M059J (cell line): ENCODE measurements at regions not wholly inside any gene's neighbourhood (a gene's known extent, or its start where the extent isn't known, plus 50 kb on each side); places are given as distances from the start of the nearest gene placed in this dataset.
"Not testable (repeated sequence)": the region's sequence is repeated elsewhere in the genome, so short reads cannot be mapped to it uniquely, and the experiment has no call there.

Experiments used
- DNase-seq: peaks from one replicate; pipeline ENCODE4 v3.0.0-alpha.2; 2012; ENCODE audit warnings: low read depth

DNA sequence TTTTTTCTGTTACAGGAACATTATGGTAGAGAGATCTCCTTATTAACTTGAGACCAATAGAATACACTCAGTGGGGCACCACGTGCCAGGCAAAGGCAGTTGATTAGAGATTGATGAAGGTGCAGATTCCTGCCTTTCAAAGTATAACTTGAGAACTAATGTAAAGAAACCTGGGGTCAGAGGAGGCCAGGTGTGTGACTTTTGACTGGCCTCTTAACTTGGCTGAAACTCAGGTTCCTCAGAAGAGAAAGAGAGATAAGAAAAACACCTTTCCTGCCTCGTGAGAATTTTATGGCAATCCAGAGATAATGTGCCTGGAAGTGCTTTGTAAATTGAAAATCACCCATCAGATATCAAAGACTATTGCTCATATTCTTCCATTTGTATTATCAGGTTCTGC, 110.7 kb upstream of the GZMB start:
- DNase-seq: no peak

DNA sequence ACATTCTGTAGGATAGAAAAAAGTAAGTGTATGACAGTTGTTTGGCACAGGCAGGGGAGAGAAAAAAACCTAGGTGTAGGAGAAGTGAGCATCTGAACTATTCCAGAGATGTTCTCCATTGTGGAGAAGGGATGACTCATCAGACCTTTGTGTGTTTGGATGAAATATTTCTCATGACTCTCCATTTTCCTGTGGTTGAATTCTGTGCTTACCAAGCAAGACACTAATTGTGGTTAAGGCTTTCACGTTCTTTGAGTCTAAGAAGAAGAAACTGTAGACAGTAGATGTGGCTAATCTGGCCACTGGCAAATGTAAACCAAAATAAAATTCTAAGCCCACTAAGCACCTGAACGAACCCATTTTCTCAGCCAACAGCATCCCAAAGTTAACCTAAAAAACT, 107.9 kb upstream of the GZMB start:
- peak; percentile 19 for DNase-seq

DNA sequence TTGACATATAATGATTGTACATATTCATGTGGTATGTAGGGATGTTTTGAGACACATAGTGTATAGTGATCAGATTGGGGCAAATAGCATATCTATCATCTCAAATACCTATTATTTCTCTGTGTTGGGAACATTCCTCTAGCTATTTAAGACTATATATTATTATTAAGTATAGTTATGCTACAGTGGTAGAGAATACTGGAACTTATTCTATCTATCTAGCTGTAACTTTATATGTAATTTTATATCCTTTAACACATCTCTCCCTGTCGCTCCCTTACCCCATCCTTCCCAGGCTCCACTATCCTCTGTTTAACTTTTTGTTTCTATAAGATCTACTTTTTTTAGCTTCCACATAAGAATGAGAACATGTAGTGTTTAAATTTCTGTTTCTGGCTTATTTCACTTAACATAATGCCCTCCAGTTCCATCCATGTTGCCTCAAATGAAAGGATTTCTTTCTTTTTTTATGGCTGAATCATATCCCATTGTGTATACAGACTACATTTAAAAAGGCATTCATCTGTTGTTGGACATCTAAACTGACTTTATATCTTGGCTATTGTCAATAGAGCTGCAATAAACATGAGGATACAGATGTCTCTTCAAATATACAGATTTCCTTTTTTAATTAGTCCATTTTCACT, 102.1 kb upstream of the GZMB start:
- no peak for DNase-seq

DNA sequence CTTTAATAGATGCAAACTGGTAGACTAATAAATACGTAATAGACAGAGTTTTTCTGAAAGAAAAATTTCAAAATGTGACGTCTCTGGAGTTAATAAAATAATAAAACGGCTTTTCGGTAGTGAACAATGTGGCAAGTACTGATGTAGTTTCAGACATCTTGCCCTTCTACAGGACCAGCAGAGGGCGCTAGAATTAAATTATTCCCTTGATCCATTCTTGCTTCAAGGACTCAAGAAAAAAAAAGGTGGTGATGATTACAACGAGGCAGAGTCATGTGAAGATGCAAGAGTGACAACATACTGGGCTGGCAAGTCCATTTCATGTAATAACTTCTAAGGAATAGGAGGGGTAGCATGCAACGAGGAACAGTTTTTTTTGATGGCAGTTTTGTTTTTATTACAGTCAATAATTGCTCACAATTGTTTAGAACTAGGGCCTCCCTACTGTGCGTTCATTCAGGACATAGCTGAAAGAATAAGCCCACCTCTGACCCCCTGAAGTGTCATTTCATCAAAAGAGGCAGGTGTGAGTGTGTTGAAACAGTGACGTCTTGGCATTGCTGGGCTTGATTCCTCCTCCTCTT, 101.0 kb upstream of the GZMB start:
- DNase-seq: peak; percentile 25

DNA sequence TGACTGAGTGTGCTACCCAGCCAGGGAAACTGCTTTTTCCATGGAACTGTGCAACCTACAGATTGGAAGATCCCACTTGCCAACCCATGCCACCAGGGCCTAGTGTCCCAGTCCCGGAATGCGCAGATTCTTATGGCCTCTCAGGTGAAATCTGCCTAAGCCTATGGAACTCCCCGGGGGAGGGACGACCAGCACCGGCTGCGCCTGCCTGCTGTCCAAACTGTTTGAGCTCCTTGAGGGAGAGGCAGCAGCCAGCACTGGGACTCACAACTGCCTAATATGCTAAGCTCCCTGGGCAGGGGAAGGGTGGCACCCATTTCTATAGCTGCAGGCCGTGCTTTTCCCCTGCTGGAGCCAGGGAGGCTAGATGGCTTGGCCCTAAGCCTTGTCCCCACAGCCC, 92.5 kb upstream of the GZMB start:
- no peak for DNase-seq

DNA sequence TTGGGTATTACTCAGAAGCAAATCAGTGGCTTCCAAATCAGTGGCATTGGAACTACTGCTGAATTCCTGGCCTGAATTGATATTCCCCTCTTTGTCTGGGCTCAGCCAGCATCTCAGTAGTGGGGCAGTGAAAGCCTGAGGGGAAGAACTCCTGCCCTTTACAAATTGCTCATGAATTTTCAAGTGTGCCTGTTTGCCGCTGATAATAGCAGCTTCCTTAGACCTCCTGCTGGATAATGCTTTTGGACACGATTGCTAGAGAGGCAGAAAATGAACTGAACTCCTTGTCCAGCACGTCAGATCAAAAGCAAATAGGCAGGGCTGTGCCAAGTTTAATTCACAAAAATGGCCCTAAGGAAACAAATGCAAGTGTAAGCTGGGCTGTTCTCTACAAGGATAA, 91.3 kb upstream of the GZMB start:
- DNase-seq: no peak

DNA sequence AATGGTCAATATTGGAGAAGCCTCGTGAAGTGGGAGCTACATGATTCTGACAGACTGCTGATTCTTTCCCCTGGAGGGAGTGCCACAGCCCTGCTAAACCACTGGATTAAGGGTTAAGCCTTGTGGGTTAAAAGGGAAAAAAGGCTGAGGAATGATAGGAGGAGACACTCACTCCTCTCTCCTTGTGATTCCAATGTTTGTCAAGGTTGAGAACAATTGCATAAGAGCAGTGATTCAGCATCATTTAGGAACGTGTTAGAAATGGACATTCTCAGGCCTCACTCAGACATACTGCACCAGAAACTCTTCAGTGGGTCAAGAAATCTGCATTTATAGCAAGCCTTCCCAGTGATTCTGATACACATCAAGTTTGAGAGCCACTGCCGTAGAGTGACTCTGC, 87.8 kb upstream of the GZMB start:
- no peak for DNase-seq

DNA sequence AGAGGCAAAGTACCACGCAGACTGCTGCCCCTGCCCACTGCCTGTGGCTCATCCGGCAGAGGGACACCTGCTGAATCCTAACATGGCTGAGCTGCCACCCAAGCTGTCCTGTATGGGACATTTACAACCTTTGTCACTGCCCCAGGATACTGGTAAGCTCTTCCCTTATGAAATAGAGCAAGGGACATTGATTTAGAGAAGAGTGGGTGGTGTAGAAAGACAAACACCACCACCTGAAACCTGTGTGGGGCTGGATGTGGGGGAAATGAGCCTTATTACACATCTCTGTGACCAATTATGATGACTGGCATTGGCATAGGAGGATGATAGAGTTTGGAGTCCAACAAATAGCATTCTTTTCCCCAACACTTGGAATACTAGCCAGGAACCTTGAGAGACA, 81.2 kb upstream of the GZMB start:
- DNase-seq: no peak

DNA sequence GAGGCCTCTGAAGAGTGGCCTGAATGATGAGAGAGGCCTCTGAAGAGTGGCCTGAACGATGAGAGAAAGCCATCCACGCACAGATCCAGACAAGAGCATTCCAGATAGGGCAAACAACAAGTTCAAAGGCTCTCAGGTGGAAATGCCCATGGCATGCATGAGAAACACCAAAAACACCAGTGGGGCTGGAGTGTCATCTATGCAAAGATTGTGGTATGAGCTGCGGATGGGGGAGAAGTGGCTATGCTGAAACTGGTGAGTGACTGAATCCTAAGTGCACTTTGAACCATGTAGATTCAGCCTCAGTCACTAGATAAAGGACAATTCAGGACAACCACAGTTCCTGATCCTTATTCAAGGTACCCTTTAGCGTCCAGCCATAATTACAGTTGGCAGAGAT, 79.4 kb upstream of the GZMB start:
- DNase-seq: no peak

DNA sequence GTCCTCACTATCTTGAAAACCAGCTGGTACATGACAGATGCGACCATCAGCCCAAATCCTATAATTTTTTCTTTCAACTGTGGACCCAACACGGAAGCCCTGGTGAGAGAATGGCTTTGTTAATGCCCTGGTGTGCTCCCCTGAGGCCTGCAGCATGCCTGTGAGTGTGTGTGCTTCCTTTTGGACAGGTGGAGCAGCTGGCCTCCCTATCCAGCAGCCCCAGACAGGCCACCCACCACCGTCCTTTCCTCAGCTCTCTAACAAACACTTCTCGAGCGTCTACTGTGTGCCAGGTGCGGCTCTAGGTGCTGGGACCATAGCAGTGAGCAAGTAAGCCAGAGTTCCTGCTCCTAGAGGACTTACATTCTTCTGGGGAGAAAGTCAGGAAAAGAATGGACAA, 78.9 kb upstream of the GZMB start:
- no peak for DNase-seq

DNA sequence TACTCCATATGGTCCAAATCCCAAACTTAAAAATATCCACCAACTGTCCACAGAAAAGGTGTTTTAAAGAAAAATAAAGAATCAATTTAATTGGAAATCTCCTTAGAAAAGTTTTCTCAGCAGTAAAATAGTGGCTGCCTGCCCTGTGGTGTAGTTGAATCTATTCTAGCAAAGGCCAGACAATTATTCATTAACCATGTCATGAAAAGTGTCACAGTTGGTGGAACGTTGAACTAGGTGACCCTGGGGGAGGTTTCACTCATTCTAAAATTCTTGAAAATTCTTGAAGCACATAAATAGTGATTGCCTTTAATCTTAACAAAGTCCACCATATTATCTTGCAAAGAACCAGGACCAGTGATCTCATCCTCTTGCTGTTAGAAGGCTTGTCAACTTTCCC, 78.4 kb upstream of the GZMB start:
- no peak for DNase-seq

DNA sequence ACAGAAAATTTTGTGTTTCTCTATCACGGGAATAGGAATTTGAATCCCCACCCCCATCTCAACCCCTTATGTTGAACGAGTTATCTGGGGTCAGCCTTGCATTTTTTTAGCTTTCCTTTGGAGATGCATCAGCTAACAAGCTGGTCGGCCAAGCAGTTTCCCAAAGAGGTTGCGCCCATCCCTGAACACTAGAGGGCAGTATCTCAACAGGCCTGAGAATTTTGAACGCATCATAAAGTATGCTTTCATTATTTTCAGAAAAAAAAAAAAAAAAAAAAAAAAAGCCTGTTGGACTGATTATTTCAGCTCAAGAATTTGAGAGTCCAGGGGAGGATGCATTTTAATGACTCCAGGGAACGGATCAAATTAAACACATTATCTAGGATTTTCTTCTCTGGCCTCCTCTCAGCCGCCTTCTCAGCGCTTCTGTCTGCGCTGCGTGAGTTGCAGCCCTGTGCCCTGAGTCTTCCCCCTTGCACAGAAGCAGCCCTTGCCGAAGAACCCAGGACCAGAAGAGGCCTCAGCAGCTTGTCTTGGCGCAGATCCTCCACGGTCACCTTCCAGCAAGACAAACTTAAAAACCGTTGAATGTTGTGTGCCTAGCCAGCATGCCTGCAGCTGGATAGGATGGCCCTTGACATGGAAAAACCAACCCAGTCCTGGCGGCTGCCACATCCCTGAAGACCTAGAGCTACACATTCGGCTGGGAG, 76.6 kb upstream of the GZMB start:
- DNase-seq: peak; percentile 26

DNA sequence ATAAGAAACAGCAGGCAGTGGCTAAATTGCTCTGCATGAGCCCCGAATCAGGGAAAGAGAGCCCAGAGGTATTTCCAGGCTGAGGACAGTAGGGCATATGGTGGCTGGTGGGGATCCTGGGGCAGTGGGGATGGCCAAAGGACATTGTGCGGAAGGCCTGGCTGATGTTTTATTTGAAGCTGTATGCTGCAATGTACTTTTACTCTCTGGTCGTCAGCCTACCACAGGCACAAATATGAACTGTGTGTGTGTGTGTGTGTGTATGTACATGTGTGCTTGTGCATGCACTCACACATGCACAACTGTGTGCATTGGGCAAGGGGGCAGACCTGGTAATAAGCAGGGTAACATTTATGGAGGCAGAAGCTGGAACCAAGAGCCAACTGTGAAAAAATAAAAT, 74.7 kb upstream of the GZMB start:
- DNase-seq: no peak

DNA sequence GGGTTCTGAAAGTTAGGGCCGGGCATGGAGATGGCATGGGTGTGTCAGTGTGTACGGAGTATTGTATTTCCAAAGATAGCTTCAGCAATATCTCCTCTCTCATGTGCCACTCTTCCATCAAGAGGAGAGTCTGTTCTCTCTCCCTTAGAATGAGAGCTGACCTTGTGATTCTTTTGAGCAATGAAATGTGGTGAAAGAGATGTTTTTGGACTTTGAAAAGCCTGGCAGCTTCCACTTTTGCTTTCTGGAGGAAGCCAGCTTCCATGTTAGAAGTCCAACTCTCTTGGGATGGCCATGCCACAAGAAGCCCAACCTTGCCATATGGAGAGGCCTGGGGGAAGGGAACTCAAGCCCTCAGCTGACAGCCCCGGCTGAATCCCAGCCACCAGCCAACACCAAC, 72.4 kb upstream of the GZMB start:
- no peak for DNase-seq

DNA sequence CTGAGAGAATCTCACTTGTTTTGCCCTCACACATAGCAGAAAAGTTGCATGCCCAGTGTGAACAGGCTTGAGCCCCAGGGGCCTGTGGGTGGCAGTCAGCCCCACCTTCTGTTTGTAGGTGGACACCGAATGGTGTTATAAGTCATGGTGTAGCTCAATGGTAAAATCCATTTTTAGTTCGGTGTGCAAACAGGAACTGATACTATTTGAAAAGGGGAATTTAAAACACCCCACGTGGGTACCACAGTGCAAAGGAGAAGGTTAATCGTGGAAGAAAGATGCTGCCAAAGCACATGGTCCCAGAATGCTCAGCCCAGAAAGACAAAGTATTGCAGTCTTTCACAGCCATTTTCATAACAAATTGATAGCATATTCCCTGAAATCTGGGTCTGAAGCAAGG, 71.8 kb upstream of the GZMB start:
- no peak for DNase-seq

DNA sequence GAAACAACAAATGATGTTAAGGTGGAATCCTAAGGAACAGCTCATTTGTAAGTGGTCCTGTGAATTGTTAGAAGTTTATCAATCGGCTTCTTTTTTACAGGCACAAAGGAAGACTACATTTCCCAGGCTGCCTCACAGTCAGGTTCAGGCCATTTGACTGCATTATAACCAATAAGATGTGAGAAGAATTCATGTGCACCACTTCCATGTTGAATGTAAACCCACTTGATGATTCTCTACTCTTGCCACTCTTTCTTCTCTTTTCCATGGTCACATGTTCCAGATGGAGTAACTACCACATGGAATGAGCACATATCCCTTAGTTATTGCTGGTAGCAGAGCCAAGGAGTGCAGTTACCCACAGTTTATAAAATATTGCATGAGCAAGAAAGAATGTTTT, 67.1 kb upstream of the GZMB start:
- DNase-seq: no peak

DNA sequence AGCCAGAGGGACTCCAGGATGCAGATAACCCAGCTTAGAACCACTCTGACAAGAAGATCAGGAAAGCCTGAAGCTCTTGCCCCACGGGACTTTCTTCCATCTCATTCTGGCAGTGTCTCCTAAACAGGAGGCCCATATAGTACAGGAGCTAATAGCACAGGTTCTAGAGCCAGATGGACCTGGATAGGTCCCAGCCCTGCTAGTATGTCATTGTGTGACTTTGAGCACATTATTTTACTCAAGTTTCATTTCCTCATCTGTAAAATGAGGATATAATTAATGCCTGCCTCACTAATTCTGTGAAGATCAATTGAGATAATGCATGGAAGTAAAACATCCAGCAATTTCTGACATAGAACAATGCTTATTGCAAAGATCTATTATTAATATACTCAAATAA, 66.5 kb upstream of the GZMB start:
- no peak for DNase-seq

DNA sequence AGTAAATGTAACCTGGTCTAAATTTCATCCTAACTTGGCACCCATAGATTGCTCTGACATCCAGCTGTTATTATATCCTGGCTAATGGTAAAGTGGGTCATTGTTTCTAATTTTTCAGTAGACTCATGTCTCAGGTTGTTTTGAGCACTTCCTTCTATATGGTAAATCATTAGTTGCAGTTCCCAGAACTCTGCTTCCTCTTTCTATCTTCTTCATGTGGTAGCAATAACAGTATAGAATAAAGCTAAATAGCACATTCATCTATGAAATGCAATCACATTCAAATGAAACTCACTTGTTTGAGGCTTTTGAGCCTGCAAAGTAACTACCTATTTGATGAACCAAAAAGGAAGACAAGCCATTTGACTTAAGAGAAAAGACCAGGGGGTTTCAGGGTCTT, 65.1 kb upstream of the GZMB start:
- no peak for DNase-seq

DNA sequence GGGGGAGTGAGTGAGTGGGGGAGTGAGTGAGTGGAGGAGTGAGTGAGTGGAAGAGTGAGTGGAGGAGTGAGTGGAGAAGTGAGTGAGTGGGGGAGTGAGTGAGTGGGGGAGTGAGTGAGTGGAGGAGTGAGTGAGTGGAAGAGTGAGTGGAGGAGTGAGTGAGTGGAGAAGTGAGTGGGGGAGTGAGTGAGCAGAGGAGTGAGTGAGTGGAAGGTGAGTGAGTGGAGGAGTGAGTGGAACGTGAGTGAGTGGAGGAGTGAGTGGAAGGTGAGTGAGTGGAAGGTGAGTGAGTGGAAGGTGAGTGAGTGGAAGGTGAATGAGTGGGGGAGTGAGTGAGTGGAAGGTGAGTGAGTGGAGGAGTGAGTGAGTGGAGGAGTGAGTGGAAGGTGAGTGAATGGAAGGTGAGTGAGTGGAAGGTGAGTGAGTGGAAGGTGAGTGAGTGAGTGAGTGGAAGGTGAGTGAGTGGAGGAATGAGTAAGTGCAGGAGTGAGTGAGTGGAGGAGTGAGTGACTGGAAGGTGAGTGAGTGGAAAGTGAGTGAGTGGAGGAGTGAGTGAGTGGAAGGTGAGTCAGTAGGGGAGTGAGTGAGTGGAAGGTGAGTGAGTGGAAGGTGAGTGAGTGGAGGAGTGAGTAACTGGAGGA, 62.4 kb upstream of the GZMB start:
- DNase-seq: not testable (repeated sequence)

DNA sequence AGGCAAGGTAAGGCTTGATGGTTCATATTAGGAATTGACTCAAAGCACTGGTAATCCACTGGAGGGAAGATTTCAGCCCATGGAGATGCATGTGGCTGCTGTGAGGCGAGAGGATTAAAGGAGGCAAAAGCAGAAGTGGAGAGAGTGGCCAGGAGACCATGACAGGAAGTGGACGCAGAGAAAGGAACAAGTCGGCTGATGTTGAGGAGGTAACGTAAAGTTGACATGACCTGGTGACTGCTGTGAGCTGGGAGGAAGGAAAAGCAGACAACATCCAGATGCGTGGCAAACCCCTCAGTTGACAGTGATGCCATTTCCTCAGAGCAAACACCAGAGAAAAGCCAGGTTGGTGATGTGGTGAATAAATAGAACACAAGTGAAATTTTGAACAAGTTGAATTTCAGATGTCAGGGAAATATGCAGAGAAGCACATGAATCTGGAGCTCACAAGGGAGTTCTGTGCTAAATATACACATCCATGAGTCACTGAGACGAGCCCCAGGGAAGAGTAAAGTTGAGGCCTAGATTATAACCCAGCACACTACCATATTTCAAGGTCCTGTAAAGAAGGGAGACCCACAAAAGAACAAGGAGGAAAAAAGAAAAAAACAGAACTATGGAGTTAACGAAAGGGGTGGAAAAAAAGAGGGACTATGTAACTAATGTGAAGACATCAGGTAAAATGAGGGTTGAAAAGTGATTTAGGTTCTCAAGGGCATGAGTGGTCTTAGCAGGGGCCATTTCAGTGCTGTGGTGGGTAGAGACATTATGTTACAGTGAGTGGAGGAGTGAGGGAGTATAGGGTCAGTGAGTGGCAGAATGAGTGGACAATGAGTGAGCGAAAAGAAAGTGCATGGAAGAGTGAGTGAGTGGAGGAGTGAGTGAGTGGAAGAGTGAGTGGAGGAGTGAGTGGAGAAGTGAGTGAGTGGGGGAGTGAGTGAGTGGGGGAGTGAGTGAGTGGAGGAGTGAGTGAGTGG, 61.6 kb upstream of the GZMB start:
- no peak for DNase-seq

DNA sequence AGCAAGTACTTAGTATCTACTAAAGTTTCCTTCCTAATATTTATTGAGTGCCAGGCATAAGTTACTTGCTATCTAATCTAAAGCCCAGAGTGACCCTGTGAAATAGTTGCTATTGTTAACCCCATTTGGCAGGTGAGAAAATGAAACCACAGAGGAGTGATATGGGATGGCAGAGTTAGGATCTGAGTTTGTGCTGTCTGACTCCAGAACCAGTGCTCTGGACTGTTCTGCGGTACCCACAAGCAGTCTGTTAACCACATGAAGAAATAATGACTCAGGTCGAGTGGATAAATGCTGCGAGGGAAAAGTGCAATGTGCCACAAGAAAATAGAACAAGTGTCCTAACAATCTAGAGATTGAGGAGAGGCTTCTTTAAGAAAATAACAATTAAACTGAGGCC, 60.7 kb upstream of the GZMB start:
- DNase-seq: no peak

DNA sequence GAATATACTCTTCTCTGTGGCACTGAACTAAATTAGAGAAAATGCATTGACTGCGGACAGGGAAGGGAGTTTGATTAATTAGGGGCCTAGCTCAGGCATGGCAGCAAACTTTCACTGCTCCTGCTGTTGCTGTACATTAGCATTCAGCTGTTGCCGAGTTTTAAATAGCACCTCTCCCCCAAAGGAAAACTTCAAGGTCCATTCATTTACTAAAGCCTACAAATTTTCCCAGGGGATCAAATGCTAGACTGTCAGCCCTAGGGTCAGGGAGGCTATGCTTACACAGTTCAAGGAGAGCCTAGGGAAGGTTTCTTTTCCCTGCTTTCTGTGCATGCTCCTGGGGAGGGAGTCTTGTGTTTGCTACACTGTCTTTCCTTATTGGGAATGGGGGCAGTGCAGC, 60.0 kb upstream of the GZMB start:
- DNase-seq: no peak
